ENCODE measurements at regions not wholly inside any gene's neighbourhood (a gene's known extent, or its start where the extent isn't known, plus 50 kb on each side); places are given as distances from the start of the nearest gene placed in this dataset.

- TF ChIP-seq TEAD4 (IDR thresholded peaks at IDR 0.05) (no peak), NFIC (IDR thresholded peaks at IDR 0.05) (no peak), ZBTB7A (IDR thresholded peaks at IDR 0.05; ENCODE audit: low read depth) (no peak), CREB1 (IDR thresholded peaks at IDR 0.05; ENCODE audit: low read depth) (no peak), EP300 (IDR thresholded peaks at IDR 0.05; ENCODE audit: borderline replicate concordance) (no peak), MAX (IDR thresholded peaks at IDR 0.05) (no peak), TCF12 (IDR thresholded peaks at IDR 0.05; ENCODE audit: low read depth) (no peak), USF1 (IDR thresholded peaks at IDR 0.05) (no peak), CEBPB (IDR thresholded peaks at IDR 0.05) (no peak), TAF1 (IDR thresholded peaks at IDR 0.05; ENCODE audit: low read depth) (no peak), RAD21 (IDR thresholded peaks at IDR 0.05; ENCODE audit: low read depth) (no peak), YY1 (IDR thresholded peaks at IDR 0.05; ENCODE audit: low read depth) (no peak), REST (IDR thresholded peaks at IDR 0.05; ENCODE audit: low read depth) (no peak), EGR1 (IDR thresholded peaks at IDR 0.05) (no peak), FOXM1 (IDR thresholded peaks at IDR 0.05; ENCODE audit: borderline replicate concordance, low read depth) (no peak)
These were observed 49.9 kb upstream of the CAPRIN1 start for GRCh38 chr11:34001557-34002064.

- no peak for TF ChIP-seq TEAD4 (IDR thresholded peaks at IDR 0.05)
These were observed 52.1 kb upstream of the CAPRIN1 start for GRCh38 chr11:33999393-33999792.

GRCh38 chr11:33997584-33998251, 53.8 kb upstream of the CAPRIN1 start:
- no peak for TF ChIP-seq TAF1 (IDR thresholded peaks at IDR 0.05; ENCODE audit: low read depth)

- TF ChIP-seq RAD21 (IDR thresholded peaks at IDR 0.05; ENCODE audit: low read depth) (peak; percentile 85), TAF1 (IDR thresholded peaks at IDR 0.05; ENCODE audit: low read depth) (no peak), YY1 (IDR thresholded peaks at IDR 0.05; ENCODE audit: low read depth) (no peak), MAX (IDR thresholded peaks at IDR 0.05) (peak; percentile 49)
These were observed 54.8 kb upstream of the CAPRIN1 start for GRCh38 chr11:33996498-33997454.

GRCh38 chr11:33994937-33995336, 56.6 kb upstream of the CAPRIN1 start:
- TF ChIP-seq NFIC (IDR thresholded peaks at IDR 0.05) (no peak), TAF1 (IDR thresholded peaks at IDR 0.05; ENCODE audit: low read depth) (no peak), TCF12 (IDR thresholded peaks at IDR 0.05; ENCODE audit: low read depth) (no peak), ZBTB7A (IDR thresholded peaks at IDR 0.05; ENCODE audit: low read depth) (no peak), CREB1 (IDR thresholded peaks at IDR 0.05; ENCODE audit: low read depth) (no peak), YY1 (IDR thresholded peaks at IDR 0.05; ENCODE audit: low read depth) (no peak), CEBPB (IDR thresholded peaks at IDR 0.05) (no peak), TEAD4 (IDR thresholded peaks at IDR 0.05) (no peak), EP300 (IDR thresholded peaks at IDR 0.05; ENCODE audit: borderline replicate concordance) (no peak), USF1 (IDR thresholded peaks at IDR 0.05) (no peak), FOXM1 (IDR thresholded peaks at IDR 0.05; ENCODE audit: borderline replicate concordance, low read depth) (no peak), REST (IDR thresholded peaks at IDR 0.05; ENCODE audit: low read depth) (no peak), EGR1 (IDR thresholded peaks at IDR 0.05) (no peak), RAD21 (IDR thresholded peaks at IDR 0.05; ENCODE audit: low read depth) (no peak), MAX (IDR thresholded peaks at IDR 0.05) (no peak)
